ENCODE measurements at regions not wholly inside any gene's neighbourhood (a gene's known extent, or its start where the extent isn't known, plus 50 kb on each side); places are given as distances from the start of the nearest gene placed in this dataset.

- TF ChIP-seq CTCF (IDR thresholded peaks at IDR 0.05) (no peak), POLR2A (IDR thresholded peaks at IDR 0.05) (no peak)
These were observed 828.7 kb upstream of the LRRN3 start for GRCh38 chr7:110262251-110262650.

All from thyroid gland (tissue), 4 donors.